ENCODE measurements at regions not wholly inside any gene's neighbourhood (a gene's known extent, or its start where the extent isn't known, plus 50 kb on each side); places are given as distances from the start of the nearest gene placed in this dataset.

- TF ChIP-seq, protein P1, sequence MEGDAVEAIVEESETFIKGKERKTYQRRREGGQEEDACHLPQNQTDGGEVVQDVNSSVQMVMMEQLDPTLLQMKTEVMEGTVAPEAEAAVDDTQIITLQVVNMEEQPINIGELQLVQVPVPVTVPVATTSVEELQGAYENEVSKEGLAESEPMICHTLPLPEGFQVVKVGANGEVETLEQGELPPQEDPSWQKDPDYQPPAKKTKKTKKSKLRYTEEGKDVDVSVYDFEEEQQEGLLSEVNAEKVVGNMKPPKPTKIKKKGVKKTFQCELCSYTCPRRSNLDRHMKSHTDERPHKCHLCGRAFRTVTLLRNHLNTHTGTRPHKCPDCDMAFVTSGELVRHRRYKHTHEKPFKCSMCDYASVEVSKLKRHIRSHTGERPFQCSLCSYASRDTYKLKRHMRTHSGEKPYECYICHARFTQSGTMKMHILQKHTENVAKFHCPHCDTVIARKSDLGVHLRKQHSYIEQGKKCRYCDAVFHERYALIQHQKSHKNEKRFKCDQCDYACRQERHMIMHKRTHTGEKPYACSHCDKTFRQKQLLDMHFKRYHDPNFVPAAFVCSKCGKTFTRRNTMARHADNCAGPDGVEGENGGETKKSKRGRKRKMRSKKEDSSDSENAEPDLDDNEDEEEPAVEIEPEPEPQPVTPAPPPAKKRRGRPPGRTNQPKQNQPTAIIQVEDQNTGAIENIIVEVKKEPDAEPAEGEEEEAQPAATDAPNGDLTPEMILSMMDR (IDR thresholded peaks at IDR 0.05), result no peak
- TF ChIP-seq POLR2A (IDR thresholded peaks at IDR 0.05), result no peak
- TF ChIP-seq POLR2AphosphoS5 (IDR thresholded peaks at IDR 0.05; ENCODE audit: insufficient read depth in 1 of 2, low read depth in 1 of 2), result no peak
Observed at GRCh38 chr16:65323655-65324237, 201.9 kb upstream of the CDH11 start.
